ENCODE measurements at regions not wholly inside any gene's neighbourhood (a gene's known extent, or its start where the extent isn't known, plus 50 kb on each side); places are given as distances from the start of the nearest gene placed in this dataset.
"Not testable (repeated sequence)": the region's sequence is repeated elsewhere in the genome, so short reads cannot be mapped to it uniquely, and the experiment has no call there.

GRCh38 chr2:236415684-236416444, 151.7 kb upstream of the ASB18 start:
- DNase-seq (ENCODE audit: low spot score): no peak

- no peak for DNase-seq (ENCODE audit: low spot score)
Observed at GRCh38 chr2:236417150-236417549, 152.5 kb upstream of the ACKR3 start.

GRCh38 chr2:236430584-236430983, 139.0 kb upstream of the ACKR3 start:
- no peak for DNase-seq (ENCODE audit: low spot score)

GRCh38 chr2:236434593-236434992, 135.0 kb upstream of the ACKR3 start:
- DNase-seq (ENCODE audit: low spot score): no peak

- no peak for DNase-seq (ENCODE audit: low spot score)
Observed at GRCh38 chr2:236440110-236440881, 129.3 kb upstream of the ACKR3 start.

GRCh38 chr2:236444187-236444586, 125.4 kb upstream of the ACKR3 start:
- no peak for DNase-seq (ENCODE audit: low spot score)

- no peak for DNase-seq (ENCODE audit: low spot score)
Observed at GRCh38 chr2:236445678-236446077, 123.9 kb upstream of the ACKR3 start.

- no peak for DNase-seq (ENCODE audit: low spot score)
Observed at GRCh38 chr2:236446521-236446920, 123.1 kb upstream of the ACKR3 start.

GRCh38 chr2:236449167-236449761, 120.4 kb upstream of the ACKR3 start:
- no peak for DNase-seq (ENCODE audit: low spot score)

- DNase-seq (ENCODE audit: low spot score): no peak
Observed at GRCh38 chr2:236452238-236452637, 117.4 kb upstream of the ACKR3 start.

GRCh38 chr2:236454076-236454475, 115.5 kb upstream of the ACKR3 start:
- no peak for DNase-seq (ENCODE audit: low spot score)

GRCh38 chr2:236459393-236459792, 110.2 kb upstream of the ACKR3 start:
- no peak for DNase-seq (ENCODE audit: low spot score)

- no peak for DNase-seq (ENCODE audit: low spot score)
Observed at GRCh38 chr2:236464140-236464539, 105.5 kb upstream of the ACKR3 start.

- no peak for DNase-seq (ENCODE audit: low spot score)
Observed at GRCh38 chr2:236472720-236473495, 96.7 kb upstream of the ACKR3 start.

- DNase-seq (ENCODE audit: low spot score): no peak
Observed at GRCh38 chr2:236473691-236474090, 95.9 kb upstream of the ACKR3 start.

GRCh38 chr2:236479814-236480213, 89.8 kb upstream of the ACKR3 start:
- DNase-seq (ENCODE audit: low spot score): no peak

GRCh38 chr2:236483102-236483501, 86.5 kb upstream of the ACKR3 start:
- DNase-seq (ENCODE audit: low spot score): no peak

GRCh38 chr2:236485519-236485918, 84.1 kb upstream of the ACKR3 start:
- DNase-seq (ENCODE audit: low spot score): no peak

- DNase-seq (ENCODE audit: low spot score): not testable (repeated sequence)
Observed at GRCh38 chr2:236489083-236489482, 80.5 kb upstream of the ACKR3 start.

GRCh38 chr2:236489895-236490404, 79.7 kb upstream of the ACKR3 start:
- DNase-seq (ENCODE audit: low spot score): no peak

GRCh38 chr2:236496340-236496739, 73.3 kb upstream of the ACKR3 start:
- DNase-seq (ENCODE audit: low spot score): no peak

- peak; percentile 76 for DNase-seq (ENCODE audit: low spot score)
Observed at GRCh38 chr2:236498369-236498768, 71.3 kb upstream of the ACKR3 start.
